GM18498 (cell line): ENCODE measurements at regions not wholly inside any gene's neighbourhood (a gene's known extent, or its start where the extent isn't known, plus 50 kb on each side); places are given as distances from the start of the nearest gene placed in this dataset.
"Not testable (repeated sequence)": the region's sequence is repeated elsewhere in the genome, so short reads cannot be mapped to it uniquely, and the experiment has no call there.

ENCODE experiments used
- ATAC-seq: cut with Tn5 transposase; IDR thresholded peaks from one replicate; pipeline ENCODE4 v1.9.1; 2021; ENCODE audit warnings: mild to moderate bottlenecking, moderate library complexity; ENCODE audit not compliant: unreplicated experiment

DNA sequence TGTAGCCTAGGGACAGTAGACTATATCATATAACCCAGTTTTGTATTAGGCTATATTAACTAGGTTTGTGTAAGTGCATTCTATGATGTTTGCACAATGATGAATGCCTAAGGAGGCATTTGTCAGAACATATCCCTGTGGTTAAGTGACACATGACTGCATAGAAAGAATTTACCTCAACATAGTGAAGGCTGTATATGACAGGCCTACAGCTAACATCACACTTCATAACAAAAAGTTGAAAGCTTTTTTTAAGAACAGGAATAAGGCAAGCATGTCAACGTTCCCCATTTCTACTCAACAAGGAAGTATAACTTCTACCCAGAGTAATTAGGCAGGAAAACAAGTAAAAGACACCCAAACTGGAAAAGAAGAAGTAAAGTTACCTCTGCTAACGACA lies 165.9 kb upstream of the NDST4 start:
- no peak for ATAC-seq

GRCh38 chr4:115278830-115279229 lies 165.4 kb upstream of the NDST4 start:
- ATAC-seq = no peak

GRCh38 chr4:115275615-115276014 lies 162.2 kb upstream of the NDST4 start:
- ATAC-seq = no peak

- peak; percentile 61 for ATAC-seq
Measured at GRCh38 chr4:115274545-115274944, 161.1 kb upstream of the NDST4 start.

DNA sequence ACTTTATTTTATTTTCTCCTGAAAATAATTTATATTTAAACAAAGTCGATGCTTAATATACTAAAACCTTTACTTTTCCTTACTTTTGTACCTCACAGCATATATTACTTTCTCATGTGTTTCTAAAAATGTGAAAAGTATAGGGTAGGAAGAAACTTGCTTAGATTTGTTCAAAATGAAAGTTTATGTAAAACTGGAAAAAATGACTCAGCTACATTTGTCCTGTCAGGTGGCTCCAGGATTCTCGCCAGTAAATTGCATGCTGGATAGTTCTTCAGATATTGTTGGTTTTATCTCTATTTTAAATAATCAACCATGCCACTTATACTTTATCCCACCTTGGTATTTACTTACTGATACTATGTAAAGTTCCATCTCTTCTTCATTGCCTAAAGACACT lies 159.2 kb upstream of the NDST4 start:
- ATAC-seq = no peak

- peak; percentile 50 for ATAC-seq
Measured at GRCh38 chr4:115272185-115272584, 158.8 kb upstream of the NDST4 start.

GRCh38 chr4:115260195-115260594 lies 146.8 kb upstream of the NDST4 start:
- no peak for ATAC-seq

- ATAC-seq = no peak
Measured at GRCh38 chr4:115259642-115260041, 146.2 kb upstream of the NDST4 start.

DNA sequence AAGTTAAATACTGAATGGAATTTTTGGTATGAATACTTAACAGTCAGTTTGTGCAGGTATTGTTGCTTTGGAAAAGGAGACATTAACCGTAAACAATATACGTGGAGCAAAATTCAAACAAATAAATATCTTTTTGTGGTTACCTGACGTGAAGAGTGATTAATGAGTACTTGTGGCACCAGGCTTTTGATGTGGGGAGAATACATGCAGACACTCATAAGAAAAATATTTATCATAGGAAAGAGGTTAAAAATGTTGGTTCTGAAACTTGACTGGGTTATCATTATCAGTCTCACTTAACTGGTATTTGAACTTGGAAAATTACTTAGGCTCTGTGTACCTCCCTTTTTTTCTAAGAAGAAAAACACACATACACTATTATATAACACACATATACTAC lies 136.4 kb upstream of the NDST4 start:
- ATAC-seq = no peak

DNA sequence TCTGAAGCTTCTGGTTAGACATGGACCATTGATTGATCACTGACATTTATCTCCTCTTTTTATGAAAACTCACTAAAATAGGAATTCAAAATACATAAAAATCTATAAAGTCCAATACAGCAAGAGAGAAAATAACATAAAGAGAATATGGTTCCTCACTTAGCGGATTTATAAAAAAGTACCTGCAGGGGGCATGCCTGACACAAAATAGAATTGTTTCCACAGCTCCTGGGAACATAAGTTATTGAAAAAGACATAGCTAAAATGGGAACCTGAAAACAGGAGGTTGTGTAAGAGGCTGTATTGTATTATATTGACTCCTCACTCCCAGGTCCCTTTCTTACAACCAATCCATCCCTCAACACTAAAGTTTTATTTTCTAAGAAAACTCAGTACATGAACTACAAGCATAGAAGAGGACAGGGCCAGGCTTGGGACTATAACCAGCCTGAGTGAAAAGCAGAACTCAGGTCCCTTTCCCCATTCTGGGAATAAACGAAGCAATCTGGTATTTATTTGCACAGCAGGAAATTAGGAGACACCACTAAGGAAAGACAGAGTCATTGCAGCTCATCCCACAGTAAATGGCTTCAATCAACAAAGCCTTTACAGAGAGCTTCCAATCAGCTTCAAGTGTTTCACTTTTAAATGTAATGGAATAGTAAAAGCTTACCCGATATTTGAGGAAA lies 121.1 kb upstream of the NDST4 start:
- peak; percentile 58 for ATAC-seq

GRCh38 chr4:115233600-115233999 lies 120.2 kb upstream of the NDST4 start:
- peak; percentile 38 for ATAC-seq

GRCh38 chr4:115229873-115230272 lies 116.5 kb upstream of the NDST4 start:
- no peak for ATAC-seq

GRCh38 chr4:115228851-115229250 lies 115.4 kb upstream of the NDST4 start:
- ATAC-seq = no peak

DNA sequence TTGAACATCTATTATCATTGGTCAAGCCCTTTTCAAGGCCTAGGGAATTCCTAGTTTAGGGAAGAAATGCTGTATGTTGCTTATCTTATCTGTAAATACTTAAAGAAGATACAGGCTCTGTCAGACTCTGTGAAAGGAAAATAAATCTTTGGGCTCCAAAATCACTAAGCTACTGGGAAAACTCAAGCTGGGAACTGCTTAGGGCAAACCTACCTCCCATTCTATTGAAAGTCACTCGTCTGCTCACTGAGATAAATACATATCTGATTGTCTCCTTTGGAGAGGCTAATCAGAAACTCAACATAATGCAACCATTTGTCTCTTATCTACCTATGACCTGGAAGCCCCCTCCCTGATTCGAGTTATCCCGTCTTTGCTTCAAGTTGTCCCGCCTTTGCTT lies 108.6 kb upstream of the NDST4 start:
- ATAC-seq = no peak

- no peak for ATAC-seq
Measured at GRCh38 chr4:115219862-115220261, 106.4 kb upstream of the NDST4 start.

DNA sequence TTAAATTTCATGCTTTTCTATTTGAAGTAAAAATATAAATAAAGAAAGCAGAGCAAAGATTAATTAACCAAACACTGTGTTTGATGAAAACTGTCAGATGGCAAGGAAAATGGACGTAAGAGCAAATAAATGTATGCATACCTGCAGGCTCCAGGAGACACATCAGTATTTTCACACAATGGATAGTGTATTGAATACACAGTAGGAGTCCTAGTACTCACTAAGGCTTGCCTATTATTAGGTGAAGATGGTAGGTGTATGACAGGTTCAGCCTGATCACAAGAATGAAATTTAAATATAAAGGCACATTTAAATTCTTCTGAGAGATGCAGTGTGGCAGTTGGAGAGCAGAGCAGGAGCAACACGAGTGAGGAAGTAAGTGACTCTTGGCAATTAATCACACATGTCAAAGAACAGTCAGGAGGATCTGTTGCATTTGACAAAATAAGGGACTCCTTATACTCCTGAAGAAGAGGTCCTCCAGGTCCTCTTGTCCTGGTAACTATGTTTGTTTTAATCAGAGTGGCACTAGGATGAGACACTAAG lies 106.0 kb upstream of the NDST4 start:
- no peak for ATAC-seq

GRCh38 chr4:115215935-115216334 lies 102.5 kb upstream of the NDST4 start:
- ATAC-seq = no peak

GRCh38 chr4:115213716-115214115 lies 100.3 kb upstream of the NDST4 start:
- ATAC-seq = no peak

GRCh38 chr4:115201042-115201330 lies 87.6 kb upstream of the NDST4 start:
- no peak for ATAC-seq

DNA sequence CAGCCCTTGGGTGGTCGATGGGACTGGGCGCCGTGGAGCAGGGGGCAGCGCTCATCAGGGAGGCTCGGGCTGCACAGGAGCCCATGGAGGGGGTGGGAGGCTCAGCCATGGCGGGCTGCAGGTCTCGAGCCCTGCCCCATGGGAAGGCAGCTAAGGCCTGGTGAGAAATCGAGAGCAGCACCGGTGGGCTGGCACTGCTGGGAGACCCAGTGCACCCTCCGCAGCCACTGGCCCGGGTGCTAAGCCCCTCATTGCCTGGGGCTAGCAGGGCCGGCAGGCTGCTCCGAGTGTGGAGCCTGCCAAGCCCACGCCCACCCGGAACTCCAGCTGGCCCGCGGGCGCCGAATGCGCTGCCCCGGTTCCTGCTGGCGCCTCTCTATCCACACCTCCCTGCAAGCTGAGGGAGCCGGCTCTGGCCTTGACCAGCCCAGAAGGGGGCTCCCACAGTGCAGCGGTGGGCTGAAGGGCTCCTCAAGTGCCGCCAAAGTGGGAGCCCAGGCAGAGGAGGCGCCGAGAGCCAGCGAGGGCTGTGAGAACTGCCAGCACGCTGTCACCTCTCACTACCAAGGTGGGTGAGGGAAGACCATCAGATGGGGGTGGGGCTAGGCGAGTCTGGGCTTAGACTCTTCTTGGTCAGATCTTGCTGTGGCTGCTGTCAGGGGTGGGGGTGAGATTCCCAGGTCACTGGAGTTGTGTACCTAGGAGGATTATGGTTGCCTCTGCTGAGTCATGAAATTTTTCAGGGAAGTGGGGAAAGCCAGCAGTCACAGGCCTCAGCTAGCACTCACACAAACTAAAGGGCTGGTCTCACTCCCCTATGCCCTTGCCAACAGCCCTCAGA lies 87.0 kb upstream of the NDST4 start:
- not testable (repeated sequence) for ATAC-seq

DNA sequence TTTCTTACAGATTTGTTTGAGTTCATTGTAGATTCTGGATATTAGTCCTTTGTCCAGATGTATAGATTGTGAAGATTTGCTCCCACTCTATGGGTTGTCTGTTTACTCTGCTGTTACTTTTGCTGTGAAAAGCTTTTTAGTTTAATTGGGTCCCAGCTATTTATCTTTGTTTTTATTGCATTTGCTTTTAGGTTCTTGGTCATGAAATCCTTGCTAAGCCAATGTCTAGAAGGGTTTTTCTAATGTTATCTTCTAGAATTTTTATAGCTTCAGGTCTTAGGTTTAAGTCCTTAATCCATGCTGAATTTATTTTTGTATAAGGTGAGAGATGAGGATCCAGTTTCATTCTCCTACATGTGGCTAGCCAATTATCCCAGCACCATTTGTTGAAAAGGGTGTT lies 81.2 kb upstream of the NDST4 start:
- ATAC-seq = not testable (repeated sequence)

- ATAC-seq = no peak
Measured at GRCh38 chr4:115190529-115190928, 77.1 kb upstream of the NDST4 start.
